ENCODE measurements at regions not wholly inside any gene's neighbourhood (a gene's known extent, or its start where the extent isn't known, plus 50 kb on each side); places are given as distances from the start of the nearest gene placed in this dataset.

DNA sequence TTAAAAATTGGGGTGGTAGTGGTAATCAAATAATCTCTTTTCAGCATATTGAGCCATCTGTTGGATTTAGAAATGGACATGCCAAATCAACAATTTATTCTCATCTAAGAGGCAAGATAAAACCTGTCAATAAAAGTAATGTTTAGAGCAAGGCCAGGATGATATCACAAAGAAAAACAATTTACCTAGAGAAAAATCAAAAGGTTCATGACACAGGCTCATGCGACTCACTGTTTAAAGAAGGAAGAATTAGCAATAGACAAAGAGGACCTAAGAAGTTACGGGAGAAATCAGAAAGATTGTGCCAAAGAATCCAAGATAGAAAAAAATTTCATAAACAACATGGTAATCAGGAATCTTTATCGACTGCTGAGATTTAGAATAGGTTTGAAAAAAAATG, 868.5 kb upstream of the GBE1 start:
- TF ChIP-seq CREB1 (CRISPR knock-in tag; IDR thresholded peaks at IDR 0.05; ENCODE audit: low read depth) (no peak), EZH2 (IDR thresholded peaks at IDR 0.05; ENCODE audit: low read depth, unreplicated experiment) (no peak)
- TF ChIP-seq, protein P1, sequence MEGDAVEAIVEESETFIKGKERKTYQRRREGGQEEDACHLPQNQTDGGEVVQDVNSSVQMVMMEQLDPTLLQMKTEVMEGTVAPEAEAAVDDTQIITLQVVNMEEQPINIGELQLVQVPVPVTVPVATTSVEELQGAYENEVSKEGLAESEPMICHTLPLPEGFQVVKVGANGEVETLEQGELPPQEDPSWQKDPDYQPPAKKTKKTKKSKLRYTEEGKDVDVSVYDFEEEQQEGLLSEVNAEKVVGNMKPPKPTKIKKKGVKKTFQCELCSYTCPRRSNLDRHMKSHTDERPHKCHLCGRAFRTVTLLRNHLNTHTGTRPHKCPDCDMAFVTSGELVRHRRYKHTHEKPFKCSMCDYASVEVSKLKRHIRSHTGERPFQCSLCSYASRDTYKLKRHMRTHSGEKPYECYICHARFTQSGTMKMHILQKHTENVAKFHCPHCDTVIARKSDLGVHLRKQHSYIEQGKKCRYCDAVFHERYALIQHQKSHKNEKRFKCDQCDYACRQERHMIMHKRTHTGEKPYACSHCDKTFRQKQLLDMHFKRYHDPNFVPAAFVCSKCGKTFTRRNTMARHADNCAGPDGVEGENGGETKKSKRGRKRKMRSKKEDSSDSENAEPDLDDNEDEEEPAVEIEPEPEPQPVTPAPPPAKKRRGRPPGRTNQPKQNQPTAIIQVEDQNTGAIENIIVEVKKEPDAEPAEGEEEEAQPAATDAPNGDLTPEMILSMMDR (conservative IDR thresholded peaks at IDR 0.05; ENCODE audit: low read depth in 2 of 2), result no peak
- TF ChIP-seq, protein P2, sequence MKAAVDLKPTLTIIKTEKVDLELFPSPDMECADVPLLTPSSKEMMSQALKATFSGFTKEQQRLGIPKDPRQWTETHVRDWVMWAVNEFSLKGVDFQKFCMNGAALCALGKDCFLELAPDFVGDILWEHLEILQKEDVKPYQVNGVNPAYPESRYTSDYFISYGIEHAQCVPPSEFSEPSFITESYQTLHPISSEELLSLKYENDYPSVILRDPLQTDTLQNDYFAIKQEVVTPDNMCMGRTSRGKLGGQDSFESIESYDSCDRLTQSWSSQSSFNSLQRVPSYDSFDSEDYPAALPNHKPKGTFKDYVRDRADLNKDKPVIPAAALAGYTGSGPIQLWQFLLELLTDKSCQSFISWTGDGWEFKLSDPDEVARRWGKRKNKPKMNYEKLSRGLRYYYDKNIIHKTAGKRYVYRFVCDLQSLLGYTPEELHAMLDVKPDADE (IDR thresholded peaks at IDR 0.05), result no peak
